ENCODE measurements at regions not wholly inside any gene's neighbourhood (a gene's known extent, or its start where the extent isn't known, plus 50 kb on each side); places are given as distances from the start of the nearest gene placed in this dataset.

- TF ChIP-seq, protein P1, sequence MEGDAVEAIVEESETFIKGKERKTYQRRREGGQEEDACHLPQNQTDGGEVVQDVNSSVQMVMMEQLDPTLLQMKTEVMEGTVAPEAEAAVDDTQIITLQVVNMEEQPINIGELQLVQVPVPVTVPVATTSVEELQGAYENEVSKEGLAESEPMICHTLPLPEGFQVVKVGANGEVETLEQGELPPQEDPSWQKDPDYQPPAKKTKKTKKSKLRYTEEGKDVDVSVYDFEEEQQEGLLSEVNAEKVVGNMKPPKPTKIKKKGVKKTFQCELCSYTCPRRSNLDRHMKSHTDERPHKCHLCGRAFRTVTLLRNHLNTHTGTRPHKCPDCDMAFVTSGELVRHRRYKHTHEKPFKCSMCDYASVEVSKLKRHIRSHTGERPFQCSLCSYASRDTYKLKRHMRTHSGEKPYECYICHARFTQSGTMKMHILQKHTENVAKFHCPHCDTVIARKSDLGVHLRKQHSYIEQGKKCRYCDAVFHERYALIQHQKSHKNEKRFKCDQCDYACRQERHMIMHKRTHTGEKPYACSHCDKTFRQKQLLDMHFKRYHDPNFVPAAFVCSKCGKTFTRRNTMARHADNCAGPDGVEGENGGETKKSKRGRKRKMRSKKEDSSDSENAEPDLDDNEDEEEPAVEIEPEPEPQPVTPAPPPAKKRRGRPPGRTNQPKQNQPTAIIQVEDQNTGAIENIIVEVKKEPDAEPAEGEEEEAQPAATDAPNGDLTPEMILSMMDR (IDR thresholded peaks at IDR 0.05), result no peak
- no peak for TF ChIP-seq POLR2A (IDR thresholded peaks at IDR 0.05)
- no peak for TF ChIP-seq EP300 (IDR thresholded peaks at IDR 0.05)
Observed at GRCh38 chr17:53253956-53254597, 568.6 kb upstream of the KIF2B start.

Measured in tibial nerve (tissue), 4 donors.